Keratinocyte (primary cell): ENCODE measurements at regions not wholly inside any gene's neighbourhood (a gene's known extent, or its start where the extent isn't known, plus 50 kb on each side); places are given as distances from the start of the nearest gene placed in this dataset.

Experiments used
- DNase-seq: peaks from one replicate; pipeline ENCODE4 v3.0.0-alpha.2; 2011; ENCODE audit warnings: low read depth, missing footprints, low spot score
- FAIRE-seq: peaks from 2 replicates; lab custom pipeline; 2011; peaks lifted over from hg19 to GRCh38; lab: Jason Lieb, UNC
- H2AFZ ChIP-seq: 2 replicates; pipeline ENCODE4 v1.6.0; 2012; ENCODE audit warnings: low read length, control low read depth, inconsistent platforms; ENCODE audit not compliant: control insufficient read depth
- H3K27ac ChIP-seq: 2 replicates; pipeline ENCODE4 v1.5.1; 2011; ENCODE audit warnings: low read length; ENCODE audit not compliant: control insufficient read depth, insufficient read depth
- H3K27me3 ChIP-seq: 3 replicates; pipeline ENCODE4 v1.6.0; 2011; ENCODE audit warnings: low read length; ENCODE audit not compliant: control insufficient read depth, insufficient read depth; ENCODE audit errors: extremely low read depth
- H3K36me3 ChIP-seq, 2 experiments: 2 replicates in 1 of 2; 3 replicates in 1 of 2; pipeline ENCODE4 v1.5.1; 2011; ENCODE audit warnings: low read length in 2 of 2, mild to moderate bottlenecking in 1 of 2; ENCODE audit not compliant: control insufficient read depth in 2 of 2, insufficient read depth in 2 of 2; ENCODE audit errors: extremely low read depth in 1 of 2
- H3K4me1 ChIP-seq: 3 replicates; pipeline ENCODE4 v1.5.1; 2011; ENCODE audit warnings: low read length; ENCODE audit not compliant: control insufficient read depth, insufficient read depth; ENCODE audit errors: extremely low read depth
- H3K4me2 ChIP-seq: 3 replicates; pipeline ENCODE4 v1.6.0; 2011; ENCODE audit warnings: low read depth, low read length; ENCODE audit not compliant: control insufficient read depth, insufficient read depth; ENCODE audit errors: extremely low read depth
- H3K4me3 ChIP-seq, 3 experiments: fragments of 200-600 bp in 1 of 3; sonication (generic) in 1 of 3; 2 replicates in 2 of 3; 3 replicates in 1 of 3; pipeline ENCODE4 v1.5.1; 2011 to 2016; ENCODE audit warnings: low read length in 3 of 3, mild to moderate bottlenecking in 3 of 3, control low read depth in 2 of 3, inconsistent platforms in 1 of 3, low read depth in 1 of 3, mixed read lengths in 1 of 3, mixed run types in 1 of 3, moderate library complexity in 1 of 3; ENCODE audit not compliant: control insufficient read depth in 2 of 3, insufficient read depth in 2 of 3; ENCODE audit errors: extremely low read depth in 1 of 3
- H3K79me2 ChIP-seq: 2 replicates; pipeline ENCODE4 v1.6.0; 2012; ENCODE audit warnings: low read length; ENCODE audit not compliant: control insufficient read depth, insufficient read depth
- H3K9ac ChIP-seq: 3 replicates; pipeline ENCODE4 v1.6.0; 2011; ENCODE audit warnings: low read length; ENCODE audit not compliant: control insufficient read depth, insufficient read depth; ENCODE audit errors: extremely low read depth
- H3K9me1 ChIP-seq: 3 replicates; pipeline ENCODE4 v1.6.0; 2011; ENCODE audit warnings: low read length; ENCODE audit not compliant: control insufficient read depth, insufficient read depth; ENCODE audit errors: extremely low read depth
- H3K9me3 ChIP-seq: 2 replicates; pipeline ENCODE4 v1.5.1; 2012; ENCODE audit warnings: low read depth, low read length; ENCODE audit not compliant: control insufficient read depth
- H4K20me1 ChIP-seq: 3 replicates; pipeline ENCODE4 v1.6.0; 2011; ENCODE audit warnings: low read length; ENCODE audit not compliant: control insufficient read depth, insufficient read depth; ENCODE audit errors: extremely low read depth
- EZH2 ChIP-seq: IDR thresholded peaks from one replicate; pipeline ENCODE4 v1.6.1; 2012; ENCODE audit warnings: inconsistent platforms, mild to moderate bottlenecking, low read length, moderate library complexity
- dilution Hi-C: fragments of 300-500 bp; cut with MboI; formaldehyde crosslinking; loops from one replicate; pipeline ENCODE4 v1.7.0; 2020; ENCODE audit warnings: low sequenced_read_pairs; ENCODE audit not compliant: extremely low pct_ligation_motif_present
- TF ChIP-seq, protein P1 (sequence below), 3 experiments: IDR thresholded peaks in 1 of 3; conservative IDR thresholded peaks in 1 of 3; optimal IDR thresholded peaks in 1 of 3; 2 replicates in 2 of 3; 3 replicates in 1 of 3; pipeline versions ENCODE3 to v1.5.1; 2011; ENCODE audit warnings: low read length in 3 of 3, mild to moderate bottlenecking in 3 of 3, moderate library complexity in 2 of 3, control low read depth in 1 of 3, inconsistent platforms in 1 of 3; ENCODE audit not compliant: insufficient read depth in 2 of 3; ENCODE audit errors: extremely low read depth in 1 of 3

DNA sequence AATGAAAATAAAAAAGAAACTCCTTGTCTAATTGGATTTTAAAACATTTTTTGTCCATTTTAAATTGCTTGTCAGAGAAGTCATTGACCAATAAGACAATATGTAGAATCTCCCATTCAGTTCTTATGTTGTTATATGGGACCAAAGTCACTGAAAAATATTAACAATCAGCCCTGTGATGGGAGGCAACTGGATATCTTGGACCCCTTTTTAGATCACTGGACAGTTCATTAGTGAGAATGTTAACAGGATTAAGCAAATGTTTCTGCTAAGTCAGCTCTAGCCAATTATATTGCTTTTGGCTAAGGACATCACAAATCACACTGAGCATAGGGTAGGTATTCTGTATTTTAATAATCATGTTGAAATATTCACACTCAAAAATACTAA, 609.1 kb upstream of the USP24 start:
- no peaks in the 10 kb centered on the region for H3K9me1 ChIP-seq
- no peak overlapping the region for H3K4me2 ChIP-seq
- no peak overlapping the region for H3K9ac ChIP-seq
- H4K20me1 ChIP-seq: no peaks in the 10 kb centered on the region
- no peak overlapping the region for H2AFZ ChIP-seq
- DNase-seq (no peak), FAIRE-seq (no peak)
- no peak overlapping the region for H3K4me3 ChIP-seq
- H3K36me3 ChIP-seq: no peaks in the 10 kb centered on the region
- TF ChIP-seq, protein P1, sequence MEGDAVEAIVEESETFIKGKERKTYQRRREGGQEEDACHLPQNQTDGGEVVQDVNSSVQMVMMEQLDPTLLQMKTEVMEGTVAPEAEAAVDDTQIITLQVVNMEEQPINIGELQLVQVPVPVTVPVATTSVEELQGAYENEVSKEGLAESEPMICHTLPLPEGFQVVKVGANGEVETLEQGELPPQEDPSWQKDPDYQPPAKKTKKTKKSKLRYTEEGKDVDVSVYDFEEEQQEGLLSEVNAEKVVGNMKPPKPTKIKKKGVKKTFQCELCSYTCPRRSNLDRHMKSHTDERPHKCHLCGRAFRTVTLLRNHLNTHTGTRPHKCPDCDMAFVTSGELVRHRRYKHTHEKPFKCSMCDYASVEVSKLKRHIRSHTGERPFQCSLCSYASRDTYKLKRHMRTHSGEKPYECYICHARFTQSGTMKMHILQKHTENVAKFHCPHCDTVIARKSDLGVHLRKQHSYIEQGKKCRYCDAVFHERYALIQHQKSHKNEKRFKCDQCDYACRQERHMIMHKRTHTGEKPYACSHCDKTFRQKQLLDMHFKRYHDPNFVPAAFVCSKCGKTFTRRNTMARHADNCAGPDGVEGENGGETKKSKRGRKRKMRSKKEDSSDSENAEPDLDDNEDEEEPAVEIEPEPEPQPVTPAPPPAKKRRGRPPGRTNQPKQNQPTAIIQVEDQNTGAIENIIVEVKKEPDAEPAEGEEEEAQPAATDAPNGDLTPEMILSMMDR (optimal IDR thresholded peaks at IDR 0.05 in 1 of 3, IDR thresholded peaks at IDR 0.05 in 1 of 3, conservative IDR thresholded peaks at IDR 0.05 in 1 of 3; ENCODE audit: extremely low read depth in 1 of 3, insufficient read depth in 2 of 3, low read length in 3 of 3): no peak
- no peak for TF ChIP-seq EZH2
- H3K9me3 ChIP-seq: no peaks in the 10 kb centered on the region
- dilution Hi-C loops: no loop called here
- no peak overlapping the region for H3K27ac ChIP-seq
- no peaks in the 10 kb centered on the region for H3K27me3 ChIP-seq
- no peaks in the 10 kb centered on the region for H3K4me1 ChIP-seq
- H3K79me2 ChIP-seq: no peaks in the 10 kb centered on the region

DNA sequence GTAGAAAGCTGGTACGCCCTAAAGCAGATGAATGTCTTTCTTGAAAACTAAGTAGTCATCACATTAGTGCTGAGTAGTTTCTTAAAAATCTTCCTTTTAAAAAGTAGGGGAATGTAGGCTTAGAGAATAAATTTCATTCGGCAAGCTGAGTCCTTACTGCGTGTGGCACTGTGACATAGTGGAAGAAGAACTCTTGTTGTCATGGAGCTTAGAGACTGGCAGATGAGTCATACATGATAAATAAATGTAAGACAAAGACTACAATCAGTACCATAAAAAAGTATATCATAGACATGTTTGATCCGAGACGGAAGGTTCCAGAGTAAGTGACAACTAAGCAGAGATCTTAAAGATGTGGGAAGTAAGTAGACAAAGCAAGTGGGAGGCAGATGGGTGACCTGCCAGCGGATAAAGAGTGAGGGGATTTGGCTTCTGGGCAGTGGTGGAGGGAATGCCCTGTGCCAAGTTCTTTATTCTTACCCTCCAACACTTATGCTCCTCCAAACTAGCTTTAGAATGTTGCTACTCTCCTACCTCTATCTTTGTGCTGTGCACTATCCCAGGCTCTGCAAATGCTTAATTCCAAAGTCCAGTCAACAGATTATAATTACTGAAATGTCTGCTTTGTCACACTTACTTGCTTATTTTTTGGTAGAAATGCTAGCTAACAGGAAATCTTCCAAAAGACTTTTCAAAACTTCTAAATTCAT, 608.5 kb upstream of the USP24 start:
- Histone ChIP-seq H3K27ac (no peak overlapping the region), H3K4me1 (no peaks in the 10 kb centered on the region), H4K20me1 (no peaks in the 10 kb centered on the region), H3K9ac (no peak overlapping the region), H3K27me3 (no peaks in the 10 kb centered on the region), H3K79me2 (no peaks in the 10 kb centered on the region), H3K4me3 (no peak overlapping the region), H2AFZ (no peak overlapping the region), H3K9me3 (no peaks in the 10 kb centered on the region), H3K9me1 (no peaks in the 10 kb centered on the region), H3K36me3 (no peaks in the 10 kb centered on the region), H3K4me2 (no peak overlapping the region)
- TF ChIP-seq, protein P1 (optimal IDR thresholded peaks at IDR 0.05 in 1 of 3, IDR thresholded peaks at IDR 0.05 in 1 of 3, conservative IDR thresholded peaks at IDR 0.05 in 1 of 3; ENCODE audit: extremely low read depth in 1 of 3, insufficient read depth in 2 of 3, low read length in 3 of 3): no peak
- TF ChIP-seq EZH2: no peak
- DNase-seq (no peak), FAIRE-seq (no peak)
- dilution Hi-C loops: no loop called here
